ENCODE measurements at regions not wholly inside any gene's neighbourhood (a gene's known extent, or its start where the extent isn't known, plus 50 kb on each side); places are given as distances from the start of the nearest gene placed in this dataset.

DNA sequence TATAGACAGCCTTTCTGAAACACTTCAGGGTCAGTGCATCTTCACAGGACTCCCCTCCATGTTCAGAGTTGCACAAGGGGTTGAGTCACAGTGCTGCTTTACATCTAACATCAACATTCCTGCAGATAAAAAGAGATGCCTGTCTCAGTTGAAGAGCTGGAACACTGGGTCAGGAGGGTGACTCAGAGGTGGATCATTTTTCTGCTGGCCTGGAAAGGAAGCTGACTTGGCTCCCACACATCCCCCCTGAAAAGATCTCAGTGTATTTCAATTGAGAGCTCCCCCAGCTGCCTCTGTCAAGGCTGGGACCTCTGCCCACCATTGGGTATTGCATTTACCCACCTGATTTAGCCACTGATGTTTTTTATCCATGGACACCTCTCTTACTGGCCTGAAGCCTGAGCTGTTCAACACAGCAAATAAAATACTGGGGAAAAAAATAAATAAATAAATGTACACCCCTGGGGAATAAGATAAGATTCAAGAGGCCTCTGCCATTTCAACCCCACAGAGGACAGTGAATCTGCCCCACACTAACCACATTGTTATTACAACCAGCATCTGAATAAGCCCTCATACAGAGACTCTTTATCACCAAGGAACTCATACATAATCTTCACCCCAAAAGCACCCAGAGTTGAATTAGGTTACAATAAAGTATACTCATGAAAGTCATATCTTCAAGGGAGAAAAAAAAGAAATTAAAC is 716.4 kb downstream of the SEMA5A start:
- TF ChIP-seq POLR2A (IDR thresholded peaks at IDR 0.05) = no peak
- TF ChIP-seq, protein P1, sequence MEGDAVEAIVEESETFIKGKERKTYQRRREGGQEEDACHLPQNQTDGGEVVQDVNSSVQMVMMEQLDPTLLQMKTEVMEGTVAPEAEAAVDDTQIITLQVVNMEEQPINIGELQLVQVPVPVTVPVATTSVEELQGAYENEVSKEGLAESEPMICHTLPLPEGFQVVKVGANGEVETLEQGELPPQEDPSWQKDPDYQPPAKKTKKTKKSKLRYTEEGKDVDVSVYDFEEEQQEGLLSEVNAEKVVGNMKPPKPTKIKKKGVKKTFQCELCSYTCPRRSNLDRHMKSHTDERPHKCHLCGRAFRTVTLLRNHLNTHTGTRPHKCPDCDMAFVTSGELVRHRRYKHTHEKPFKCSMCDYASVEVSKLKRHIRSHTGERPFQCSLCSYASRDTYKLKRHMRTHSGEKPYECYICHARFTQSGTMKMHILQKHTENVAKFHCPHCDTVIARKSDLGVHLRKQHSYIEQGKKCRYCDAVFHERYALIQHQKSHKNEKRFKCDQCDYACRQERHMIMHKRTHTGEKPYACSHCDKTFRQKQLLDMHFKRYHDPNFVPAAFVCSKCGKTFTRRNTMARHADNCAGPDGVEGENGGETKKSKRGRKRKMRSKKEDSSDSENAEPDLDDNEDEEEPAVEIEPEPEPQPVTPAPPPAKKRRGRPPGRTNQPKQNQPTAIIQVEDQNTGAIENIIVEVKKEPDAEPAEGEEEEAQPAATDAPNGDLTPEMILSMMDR (IDR thresholded peaks at IDR 0.05) = no peak
